GM06990 (cell line): ENCODE measurements at regions not wholly inside any gene's neighbourhood (a gene's known extent, or its start where the extent isn't known, plus 50 kb on each side); places are given as distances from the start of the nearest gene placed in this dataset.

Source experiments
- DNase-seq: peaks from one replicate; pipeline ENCODE4 v3.0.0-alpha.2; 2011; ENCODE audit not compliant: insufficient read length; ENCODE audit errors: extremely low read depth
- H3K27me3 ChIP-seq: replicated peaks from 2 replicates; pipeline ENCODE4 v1.6.0; 2011; ENCODE audit warnings: low read length; ENCODE audit not compliant: control insufficient read depth, insufficient read depth
- H3K36me3 ChIP-seq: 2 replicates; pipeline ENCODE4 v1.5.1; 2011; ENCODE audit warnings: low read length; ENCODE audit not compliant: control insufficient read depth, insufficient read depth
- H3K4me3 ChIP-seq: replicated peaks from 2 replicates; pipeline ENCODE4 v1.5.1; 2011; ENCODE audit warnings: low read depth, mild to moderate bottlenecking, control low read depth, low read length
- CTCF ChIP-seq: IDR thresholded peaks from 2 replicates; pipeline ENCODE4 v1.5.1; 2011; ENCODE audit warnings: low read length, control low read depth, mild to moderate bottlenecking, inconsistent platforms; ENCODE audit not compliant: insufficient read depth, poor library complexity, severe bottlenecking

- TF ChIP-seq CTCF, result no peak
- no peak overlapping the region for H3K4me3 ChIP-seq
- no peaks in the 10 kb centered on the region for H3K27me3 ChIP-seq
- DNase-seq, result no peak
- H3K36me3 ChIP-seq, result no peaks in the 10 kb centered on the region
These were observed 304.0 kb downstream of the NR2F1-AS1 start for GRCh38 chr5:93277051-93277450.

GRCh38 chr5:93275376-93275775 lies 305.6 kb downstream of the NR2F1-AS1 start:
- Histone ChIP-seq H3K27me3 (no peaks in the 10 kb centered on the region), H3K36me3 (no peaks in the 10 kb centered on the region), H3K4me3 (no peak overlapping the region)
- TF ChIP-seq CTCF, result no peak
- DNase-seq, result no peak

GRCh38 chr5:93274291-93274690 lies 306.7 kb downstream of the NR2F1-AS1 start:
- DNase-seq, result no peak
- no peaks in the 10 kb centered on the region for H3K36me3 ChIP-seq
- H3K4me3 ChIP-seq, result no peak overlapping the region
- TF ChIP-seq CTCF, result no peak
- H3K27me3 ChIP-seq, result no peaks in the 10 kb centered on the region

GRCh38 chr5:93273176-93273575 lies 307.8 kb downstream of the NR2F1-AS1 start:
- no peak for TF ChIP-seq CTCF
- DNase-seq, result no peak
- no peak overlapping the region for H3K4me3 ChIP-seq
- H3K27me3 ChIP-seq, result no peaks in the 10 kb centered on the region
- H3K36me3 ChIP-seq, result no peaks in the 10 kb centered on the region

GRCh38 chr5:93272108-93272507 lies 308.9 kb downstream of the NR2F1-AS1 start:
- Histone ChIP-seq H3K27me3 (no peaks in the 10 kb centered on the region), H3K4me3 (no peak overlapping the region), H3K36me3 (no peaks in the 10 kb centered on the region)
- no peak for DNase-seq
- TF ChIP-seq CTCF, result no peak

GRCh38 chr5:93267736-93268135 lies 313.3 kb downstream of the NR2F1-AS1 start:
- no peak for DNase-seq
- Histone ChIP-seq H3K27me3 (no peaks in the 10 kb centered on the region), H3K36me3 (no peaks in the 10 kb centered on the region), H3K4me3 (no peak overlapping the region)
- TF ChIP-seq CTCF, result no peak
